K562 (cell line): ENCODE measurements at regions not wholly inside any gene's neighbourhood (a gene's known extent, or its start where the extent isn't known, plus 50 kb on each side); places are given as distances from the start of the nearest gene placed in this dataset.

Experiments
- ATAC-seq: fragments of 200-7000 bp; cut with Tn5 transposase; 3 replicates; pipeline ENCODE4 v1.9.1; 2020; ENCODE audit warnings: moderate library complexity
- BruUV-seq: library from RNA; stranded (reverse); fragments of 400-500 nt; replicated peaks from 2 replicates; lab custom pipeline; 2021; lab: Mats Ljungman, UMichigan
- CTCF ChIA-PET: fragments of 300-600 bp; formaldehyde crosslinking; extraction: SDS; loops from one replicate; lab custom pipeline; 2021; ENCODE audit warnings: low intra/inter-chr PET ratio; lab: Yijun Ruan, JAX
- POLR2A ChIA-PET: fragments of 300-600, 350-650 bp; sonication (Branson Sonifier 250); formaldehyde crosslinking; extraction: SDS; loops from one replicate; lab custom pipeline; 2021; ENCODE audit warnings: antibody characterized with exemption, inconsistent platforms; lab: Yijun Ruan, JAX
- DNase-seq, 4 experiments: peaks; one replicate each; pipeline versions ENCODE4 v3.0.0 to v3.0.0-alpha.2; 2011 to 2018; ENCODE audit warnings: low spot score in 3 of 4, mixed read lengths in 3 of 4; ENCODE audit errors: extremely low read depth in 1 of 4
- FAIRE-seq: peaks from 2 replicates; lab custom pipeline; 2011; peaks lifted over from hg19 to GRCh38; lab: Jason Lieb, UNC
- H2AFZ ChIP-seq: 2 replicates; pipeline ENCODE4 v1.6.0; 2011; ENCODE audit warnings: low read depth, low read length, control low read depth, inconsistent platforms
- H3K27ac ChIP-seq: fragments of 200-600 bp; 3 replicates; pipeline ENCODE4 v1.8.0; 2011; ENCODE audit warnings: low read depth, mild to moderate bottlenecking, control low read depth, inconsistent platforms, low read length, moderate library complexity, mixed read lengths; ENCODE audit errors: extremely low read depth
- H3K27me3 ChIP-seq, 2 experiments: fragments of 300-600 bp in 1 of 2; 2 replicates in 1 of 2; 3 replicates in 1 of 2; pipeline versions ENCODE4 v1.6.0 to v1.8.0; 2011; ENCODE audit warnings: inconsistent platforms in 2 of 2, low read length in 2 of 2, mild to moderate bottlenecking in 1 of 2, mixed read lengths in 1 of 2, moderate library complexity in 1 of 2; ENCODE audit not compliant: control insufficient read depth in 2 of 2, insufficient read depth in 2 of 2
- H3K36me3 ChIP-seq: fragments of 300-600 bp; 3 replicates; pipeline ENCODE4 v1.8.0; 2011; ENCODE audit warnings: mild to moderate bottlenecking, low read length, inconsistent platforms; ENCODE audit not compliant: control insufficient read depth, insufficient read depth
- H3K4me1 ChIP-seq, 2 experiments: fragments of 200-600 bp in 1 of 2; replicated peaks in 1 of 2; 2 replicates in 1 of 2; 3 replicates in 1 of 2; pipeline versions ENCODE4 v1.5.1 to v1.8.0; 2011; ENCODE audit warnings: inconsistent platforms in 2 of 2, low read length in 2 of 2, mild to moderate bottlenecking in 1 of 2, mixed read lengths in 1 of 2, moderate library complexity in 1 of 2; ENCODE audit not compliant: control insufficient read depth in 2 of 2, insufficient read depth in 2 of 2
- H3K4me2 ChIP-seq: 2 replicates; pipeline ENCODE4 v1.6.1; 2011; ENCODE audit warnings: low read length, control low read depth, inconsistent platforms, mixed read lengths; ENCODE audit not compliant: insufficient read depth
- H3K4me3 ChIP-seq: fragments of 200-600 bp; sonication (generic), shearing (Covaris generic); 2 replicates; pipeline ENCODE4 v1.5.1; 2016; ENCODE audit warnings: control low read depth, inconsistent platforms
- H3K79me2 ChIP-seq: fragments of 200-600 bp; 3 replicates; pipeline ENCODE4 v1.8.0; 2011; ENCODE audit warnings: low read length, inconsistent platforms; ENCODE audit not compliant: control insufficient read depth, insufficient read depth
- H3K9ac ChIP-seq, 2 experiments: 2 replicates each; pipeline versions ENCODE4 v1.6.0 to v1.6.1; 2011; ENCODE audit warnings: low read depth in 2 of 2, low read length in 2 of 2, control low read depth in 1 of 2, inconsistent platforms in 1 of 2, mild to moderate bottlenecking in 1 of 2, mixed read lengths in 1 of 2; ENCODE audit not compliant: insufficient read depth in 1 of 2
- H3K9me1 ChIP-seq: one replicate; pipeline ENCODE4 v1.6.0; 2011; ENCODE audit warnings: inconsistent platforms, mild to moderate bottlenecking, low read length, moderate library complexity; ENCODE audit not compliant: control insufficient read depth, insufficient read depth
- H3K9me3 ChIP-seq: replicated peaks from 2 replicates; pipeline ENCODE4 v1.5.1; 2011; ENCODE audit warnings: low read depth, low read length, inconsistent platforms; ENCODE audit not compliant: control insufficient read depth, insufficient read depth
- H4K20me1 ChIP-seq: replicated peaks from 2 replicates; pipeline ENCODE4 v1.6.1; 2011; ENCODE audit warnings: low read length, inconsistent platforms, mixed read lengths; ENCODE audit not compliant: control insufficient read depth, insufficient read depth
- ATF6 ChIP-seq: sonication (generic); formaldehyde crosslinking; IDR thresholded peaks from 2 replicates; pipeline ENCODE4 v1.4.0; 2020; ENCODE audit warnings: mild to moderate bottlenecking, missing genetic modification reagents
- KLF13 ChIP-seq: fragments of 450-650 bp; IDR thresholded peaks from 2 replicates; pipeline ENCODE4 v1.6.1; 2016; ENCODE audit warnings: missing genetic modification characterization, low read depth, mild to moderate bottlenecking, missing compliant biosample characterization, moderate library complexity, borderline replicate concordance
- MAFG ChIP-seq: fragments of 450-650 bp; conservative IDR thresholded peaks from 2 replicates; pipeline ENCODE4 v1.6.1; 2016; ENCODE audit warnings: missing genetic modification characterization, missing compliant biosample characterization
- NFATC3 ChIP-seq: fragments of 450-650 bp; IDR thresholded peaks from 2 replicates; pipeline ENCODE4 v1.6.1; 2017; ENCODE audit warnings: mild to moderate bottlenecking
- STAG1 ChIP-seq: sonication (generic); formaldehyde crosslinking; IDR thresholded peaks from 2 replicates; pipeline ENCODE4 v1.5.0; 2020; ENCODE audit warnings: missing genetic modification reagents, borderline replicate concordance
- ZNF121 ChIP-seq: sonication (generic); formaldehyde crosslinking; conservative IDR thresholded peaks from 2 replicates; pipeline ENCODE4 v1.8.0; 2022; ENCODE audit warnings: missing genetic modification reagents
- ZNF224 ChIP-seq: sonication (generic); formaldehyde crosslinking; IDR thresholded peaks from 2 replicates; pipeline ENCODE4 v1.8.0; 2022; ENCODE audit warnings: mild to moderate bottlenecking, missing genetic modification reagents
- ZNF232 ChIP-seq: sonication (generic); formaldehyde crosslinking; IDR thresholded peaks from 2 replicates; pipeline ENCODE4 v1.8.0; 2022; ENCODE audit warnings: mild to moderate bottlenecking, missing genetic modification reagents
- ZNF347 ChIP-seq: fragments of 450-650 bp; formaldehyde crosslinking; IDR thresholded peaks from 2 replicates; pipeline ENCODE4 v1.4.0; 2020; ENCODE audit warnings: low read depth, mild to moderate bottlenecking, moderate library complexity
- WGBS: fragments of 100-300 bp; shearing (Covaris generic); methylation state at CpG from one replicate; pipeline ENCODE4 v1.1.6; 2016; ENCODE audit warnings: low coverage, mixed read lengths; ENCODE audit not compliant: insufficient coverage; ENCODE audit errors: missing lambda C conversion rate; 5-methylcytosine and 5-hydroxymethylcytosine counted together
- in situ Hi-C: fragments of 300-500 bp; cut with MboI; formaldehyde crosslinking; loops from 4 replicates; pipeline ENCODE4 v1.15.0; 2018; ENCODE audit warnings: inconsistent platforms, mixed read lengths
- intact Hi-C: fragments of 100-400 bp; cut with micrococcal nuclease; formaldehyde crosslinking; loops from 2 replicates; pipeline ENCODE4 v1.14.2; 2022
- TF ChIP-seq, protein P1 (sequence below): fragments of 250-450 bp; sonication (Bioruptor Pico); IDR thresholded peaks from 2 replicates; pipeline ENCODE4 v1.4.0; 2020

DNA sequence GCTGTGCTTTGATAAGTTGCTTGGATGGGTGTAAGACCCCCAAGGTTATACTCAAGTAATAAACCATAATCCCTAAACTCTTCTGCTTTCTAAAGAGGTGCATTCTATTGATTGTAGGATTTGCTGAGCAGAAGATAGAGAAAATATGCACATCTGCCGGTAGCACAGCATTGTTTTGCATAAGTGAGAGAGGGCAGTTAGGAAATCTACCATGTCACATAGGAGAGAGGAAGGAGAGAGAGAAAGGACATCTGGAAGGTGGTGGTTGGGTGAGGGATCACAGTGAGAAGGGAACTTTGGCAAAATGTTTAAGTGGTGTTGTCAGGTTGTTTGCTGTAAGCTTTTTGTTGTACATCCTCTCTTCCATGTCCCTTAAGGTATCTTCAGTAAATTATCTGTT lies 73.6 kb upstream of the BDNF start:
- ATAC-seq (no peak), DNase-seq (no peak), FAIRE-seq (no peak)
- Histone ChIP-seq H3K4me2 (no peak overlapping the region), H3K4me3 (no peak overlapping the region), H3K9me1 (no peaks in the 10 kb centered on the region), H3K9me3 (no peaks in the 10 kb centered on the region), H3K27ac (no peak overlapping the region), H3K79me2 (no peaks in the 10 kb centered on the region), H3K4me1 (no peaks in the 10 kb centered on the region), H3K36me3 (no peaks in the 10 kb centered on the region), H2AFZ (no peak overlapping the region), H3K9ac (no peak overlapping the region), H4K20me1 (no peaks in the 10 kb centered on the region), H3K27me3 (no peaks in the 10 kb centered on the region)
- in situ Hi-C loops: no loop called here
- ChIA-PET POLR2A (no interaction called here), CTCF (no interaction called here)
- intact Hi-C loops: no loop called here
- TF ChIP-seq ATF6 (CRISPR knock-in tag) (no peak), MAFG (tag) (no peak)
- no TSS peak for BruUV-seq
- 0% methylated on average over 1 of the region's 1 CpG for WGBS

- no peak for ATAC-seq
- FAIRE-seq: no peak
- Histone ChIP-seq H3K9me1 (no peaks in the 10 kb centered on the region), H3K27ac (no peak overlapping the region), H4K20me1 (no peaks in the 10 kb centered on the region), H3K9ac (no peak overlapping the region), H3K36me3 (no peaks in the 10 kb centered on the region), H3K4me3 (no peak overlapping the region), H3K27me3 (no peaks in the 10 kb centered on the region), H2AFZ (no peak overlapping the region), H3K4me2 (no peak overlapping the region), H3K79me2 (no peaks in the 10 kb centered on the region), H3K9me3 (no peaks in the 10 kb centered on the region), H3K4me1 (no peaks in the 10 kb centered on the region)
- POLR2A ChIA-PET: no interaction called here
- in situ Hi-C loops: no loop called here
- CTCF ChIA-PET: no interaction called here
- no TSS peak for BruUV-seq
- intact Hi-C loops: no loop called here
- no peak for DNase-seq
- TF ChIP-seq STAG1: no peak
- TF ChIP-seq, protein P1, sequence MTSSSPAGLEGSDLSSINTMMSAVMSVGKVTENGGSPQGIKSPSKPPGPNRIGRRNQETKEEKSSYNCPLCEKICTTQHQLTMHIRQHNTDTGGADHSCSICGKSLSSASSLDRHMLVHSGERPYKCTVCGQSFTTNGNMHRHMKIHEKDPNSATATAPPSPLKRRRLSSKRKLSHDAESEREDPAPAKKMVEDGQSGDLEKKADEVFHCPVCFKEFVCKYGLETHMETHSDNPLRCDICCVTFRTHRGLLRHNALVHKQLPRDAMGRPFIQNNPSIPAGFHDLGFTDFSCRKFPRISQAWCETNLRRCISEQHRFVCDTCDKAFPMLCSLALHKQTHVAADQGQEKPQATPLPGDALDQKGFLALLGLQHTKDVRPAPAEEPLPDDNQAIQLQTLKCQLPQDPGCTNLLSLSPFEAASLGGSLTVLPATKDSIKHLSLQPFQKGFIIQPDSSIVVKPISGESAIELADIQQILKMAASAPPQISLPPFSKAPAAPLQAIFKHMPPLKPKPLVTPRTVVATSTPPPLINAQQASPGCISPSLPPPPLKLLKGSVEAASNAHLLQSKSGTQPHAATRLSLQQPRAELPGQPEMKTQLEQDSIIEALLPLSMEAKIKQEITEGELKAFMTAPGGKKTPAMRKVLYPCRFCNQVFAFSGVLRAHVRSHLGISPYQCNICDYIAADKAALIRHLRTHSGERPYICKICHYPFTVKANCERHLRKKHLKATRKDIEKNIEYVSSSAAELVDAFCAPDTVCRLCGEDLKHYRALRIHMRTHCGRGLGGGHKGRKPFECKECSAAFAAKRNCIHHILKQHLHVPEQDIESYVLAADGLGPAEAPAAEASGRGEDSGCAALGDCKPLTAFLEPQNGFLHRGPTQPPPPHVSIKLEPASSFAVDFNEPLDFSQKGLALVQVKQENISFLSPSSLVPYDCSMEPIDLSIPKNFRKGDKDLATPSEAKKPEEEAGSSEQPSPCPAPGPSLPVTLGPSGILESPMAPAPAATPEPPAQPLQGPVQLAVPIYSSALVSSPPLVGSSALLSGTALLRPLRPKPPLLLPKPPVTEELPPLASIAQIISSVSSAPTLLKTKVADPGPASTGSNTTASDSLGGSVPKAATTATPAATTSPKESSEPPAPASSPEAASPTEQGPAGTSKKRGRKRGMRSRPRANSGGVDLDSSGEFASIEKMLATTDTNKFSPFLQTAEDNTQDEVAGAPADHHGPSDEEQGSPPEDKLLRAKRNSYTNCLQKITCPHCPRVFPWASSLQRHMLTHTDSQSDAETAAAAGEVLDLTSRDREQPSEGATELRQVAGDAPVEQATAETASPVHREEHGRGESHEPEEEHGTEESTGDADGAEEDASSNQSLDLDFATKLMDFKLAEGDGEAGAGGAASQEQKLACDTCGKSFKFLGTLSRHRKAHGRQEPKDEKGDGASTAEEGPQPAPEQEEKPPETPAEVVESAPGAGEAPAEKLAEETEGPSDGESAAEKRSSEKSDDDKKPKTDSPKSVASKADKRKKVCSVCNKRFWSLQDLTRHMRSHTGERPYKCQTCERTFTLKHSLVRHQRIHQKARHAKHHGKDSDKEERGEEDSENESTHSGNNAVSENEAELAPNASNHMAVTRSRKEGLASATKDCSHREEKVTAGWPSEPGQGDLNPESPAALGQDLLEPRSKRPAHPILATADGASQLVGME (CRISPR knock-in tag): no peak
- TF ChIP-seq ZNF121 (CRISPR knock-in tag): no peak
- no peak for TF ChIP-seq ZNF347 (CRISPR knock-in tag)
- no peak for TF ChIP-seq NFATC3
- no peak for TF ChIP-seq ZNF224
- no peak for TF ChIP-seq ZNF232 (CRISPR knock-in tag)
- no peak for TF ChIP-seq KLF13 (tag)
Measured at GRCh38 chr11:27771516-27771915, 71.3 kb upstream of the BDNF start.
